ENCODE measurements at regions not wholly inside any gene's neighbourhood (a gene's known extent, or its start where the extent isn't known, plus 50 kb on each side); places are given as distances from the start of the nearest gene placed in this dataset.

- TF ChIP-seq CTCF (IDR thresholded peaks at IDR 0.05) (no peak), POLR2A (IDR thresholded peaks at IDR 0.05) (no peak)
Observed at GRCh38 chr4:24425863-24426262, 158.5 kb downstream of the DHX15 start.
